ENCODE measurements at regions not wholly inside any gene's neighbourhood (a gene's known extent, or its start where the extent isn't known, plus 50 kb on each side); places are given as distances from the start of the nearest gene placed in this dataset.
"Not testable (repeated sequence)": the region's sequence is repeated elsewhere in the genome, so short reads cannot be mapped to it uniquely, and the experiment has no call there.

- Mint-ChIP-seq H3K4me1 (ENCODE audit: low read depth) (no peaks in the 10 kb centered on the region), H3K27me3 (ENCODE audit: low read depth) (no peaks in the 10 kb centered on the region), H3K4me3 (no peak overlapping the region), H3K9me3 (no peaks in the 10 kb centered on the region), H3K36me3 (ENCODE audit: insufficient read depth) (no peaks in the 10 kb centered on the region)
- DNase-seq (no peak), ATAC-seq (no peak)
Measured at GRCh38 chr7:82669141-82669540, 225.6 kb upstream of the CACNA2D1 start.

GRCh38 chr7:82668676-82669075 is 225.1 kb upstream of the CACNA2D1 start:
- Mint-ChIP-seq H3K27me3 (ENCODE audit: low read depth) (no peaks in the 10 kb centered on the region), H3K4me3 (no peak overlapping the region), H3K4me1 (ENCODE audit: low read depth) (no peaks in the 10 kb centered on the region), H3K9me3 (no peaks in the 10 kb centered on the region), H3K36me3 (ENCODE audit: insufficient read depth) (no peaks in the 10 kb centered on the region)
- no peak for DNase-seq
- ATAC-seq, result no peak

- ATAC-seq, result no peak
- no peaks in the 10 kb centered on the region for H3K27me3 Mint-ChIP-seq (ENCODE audit: low read depth)
- no peaks in the 10 kb centered on the region for H3K36me3 Mint-ChIP-seq (ENCODE audit: insufficient read depth)
- no peak overlapping the region for H3K4me3 Mint-ChIP-seq
- H3K4me1 Mint-ChIP-seq (ENCODE audit: low read depth), result no peaks in the 10 kb centered on the region
- DNase-seq, result no peak
- no peaks in the 10 kb centered on the region for H3K9me3 Mint-ChIP-seq
Measured at GRCh38 chr7:82665966-82666507, 222.5 kb upstream of the CACNA2D1 start.

- no peaks in the 10 kb centered on the region for H3K36me3 Mint-ChIP-seq (ENCODE audit: insufficient read depth)
- no peaks in the 10 kb centered on the region for H3K27me3 Mint-ChIP-seq (ENCODE audit: low read depth)
- H3K9me3 Mint-ChIP-seq, result peaks cover 13% of the 10 kb centered on the region
- DNase-seq, result no peak
- H3K4me3 Mint-ChIP-seq, result no peak overlapping the region
- H3K4me1 Mint-ChIP-seq (ENCODE audit: low read depth), result no peaks in the 10 kb centered on the region
- ATAC-seq, result no peak
Measured at GRCh38 chr7:82655965-82656364, 212.4 kb upstream of the CACNA2D1 start.

GRCh38 chr7:82650095-82650494 is 206.5 kb upstream of the CACNA2D1 start:
- not testable (repeated sequence) for H3K27me3 Mint-ChIP-seq (ENCODE audit: low read depth); H3K4me3 Mint-ChIP-seq; H3K9me3 Mint-ChIP-seq; DNase-seq; ATAC-seq; H3K4me1 Mint-ChIP-seq (ENCODE audit: low read depth); H3K36me3 Mint-ChIP-seq (ENCODE audit: insufficient read depth)

GRCh38 chr7:82633592-82633991 is 190.0 kb upstream of the CACNA2D1 start:
- Mint-ChIP-seq H3K4me3 (no peak overlapping the region), H3K27me3 (ENCODE audit: low read depth) (no peaks in the 10 kb centered on the region), H3K36me3 (ENCODE audit: insufficient read depth) (no peaks in the 10 kb centered on the region), H3K9me3 (no peaks in the 10 kb centered on the region), H3K4me1 (ENCODE audit: low read depth) (no peaks in the 10 kb centered on the region)
- ATAC-seq (no peak), DNase-seq (no peak)

- ATAC-seq (no peak), DNase-seq (no peak)
- H3K4me3 Mint-ChIP-seq, result no peak overlapping the region
- no peaks in the 10 kb centered on the region for H3K9me3 Mint-ChIP-seq
- no peaks in the 10 kb centered on the region for H3K27me3 Mint-ChIP-seq (ENCODE audit: low read depth)
- H3K36me3 Mint-ChIP-seq (ENCODE audit: insufficient read depth), result no peaks in the 10 kb centered on the region
- no peaks in the 10 kb centered on the region for H3K4me1 Mint-ChIP-seq (ENCODE audit: low read depth)
Measured at GRCh38 chr7:82631998-82632397, 188.4 kb upstream of the CACNA2D1 start.

GRCh38 chr7:82629583-82629982 is 186.0 kb upstream of the CACNA2D1 start:
- Mint-ChIP-seq H3K9me3 (no peaks in the 10 kb centered on the region), H3K27me3 (ENCODE audit: low read depth) (no peaks in the 10 kb centered on the region), H3K4me3 (no peak overlapping the region), H3K36me3 (ENCODE audit: insufficient read depth) (no peaks in the 10 kb centered on the region), H3K4me1 (ENCODE audit: low read depth) (no peaks in the 10 kb centered on the region)
- DNase-seq, result no peak
- ATAC-seq, result no peak

- peaks cover 4% of the 10 kb centered on the region for H3K9me3 Mint-ChIP-seq
- H3K4me1 Mint-ChIP-seq (ENCODE audit: low read depth), result no peaks in the 10 kb centered on the region
- no peak overlapping the region for H3K4me3 Mint-ChIP-seq
Measured at GRCh38 chr7:82625377-82625776, 181.8 kb upstream of the CACNA2D1 start.

GRCh38 chr7:82624965-82625364 is 181.4 kb upstream of the CACNA2D1 start:
- H3K27me3 Mint-ChIP-seq (ENCODE audit: low read depth), result no peaks in the 10 kb centered on the region
- no peak overlapping the region for H3K4me3 Mint-ChIP-seq
- H3K9me3 Mint-ChIP-seq, result peaks cover 7% of the 10 kb centered on the region
- H3K36me3 Mint-ChIP-seq (ENCODE audit: insufficient read depth), result no peaks in the 10 kb centered on the region
- ATAC-seq (no peak), DNase-seq (no peak)
- H3K4me1 Mint-ChIP-seq (ENCODE audit: low read depth), result no peaks in the 10 kb centered on the region

More at GRCh38 chr7:82625377-82625776, 181.8 kb upstream of the CACNA2D1 start:
- ATAC-seq (no peak), DNase-seq (no peak)
- Mint-ChIP-seq H3K27me3 (ENCODE audit: low read depth) (no peaks in the 10 kb centered on the region), H3K36me3 (ENCODE audit: insufficient read depth) (no peaks in the 10 kb centered on the region)

- no peak for DNase-seq
- H3K4me1 Mint-ChIP-seq (ENCODE audit: low read depth), result no peaks in the 10 kb centered on the region
- no peak for ATAC-seq
- H3K36me3 Mint-ChIP-seq (ENCODE audit: insufficient read depth), result no peaks in the 10 kb centered on the region
- no peaks in the 10 kb centered on the region for H3K27me3 Mint-ChIP-seq (ENCODE audit: low read depth)
- peaks cover 8% of the 10 kb centered on the region for H3K9me3 Mint-ChIP-seq
- no peak overlapping the region for H3K4me3 Mint-ChIP-seq
Measured at GRCh38 chr7:82624337-82624736, 180.8 kb upstream of the CACNA2D1 start.

GRCh38 chr7:82623812-82624211 is 180.2 kb upstream of the CACNA2D1 start:
- H3K4me1 Mint-ChIP-seq (ENCODE audit: low read depth), result no peaks in the 10 kb centered on the region
- H3K27me3 Mint-ChIP-seq (ENCODE audit: low read depth), result no peaks in the 10 kb centered on the region
- H3K36me3 Mint-ChIP-seq (ENCODE audit: insufficient read depth), result no peaks in the 10 kb centered on the region
- no peak for DNase-seq
- ATAC-seq, result no peak
- H3K4me3 Mint-ChIP-seq, result no peak overlapping the region
- peaks cover 8% of the 10 kb centered on the region for H3K9me3 Mint-ChIP-seq

- Mint-ChIP-seq H3K27me3 (ENCODE audit: low read depth) (no peaks in the 10 kb centered on the region), H3K4me3 (no peak overlapping the region), H3K4me1 (ENCODE audit: low read depth) (no peaks in the 10 kb centered on the region), H3K9me3 (peaks cover 18% of the 10 kb centered on the region), H3K36me3 (ENCODE audit: insufficient read depth) (no peaks in the 10 kb centered on the region)
- ATAC-seq, result no peak
- DNase-seq, result no peak
Measured at GRCh38 chr7:82617156-82617555, 173.6 kb upstream of the CACNA2D1 start.

- DNase-seq, result no peak
- Mint-ChIP-seq H3K4me1 (ENCODE audit: low read depth) (no peaks in the 10 kb centered on the region), H3K36me3 (ENCODE audit: insufficient read depth) (no peaks in the 10 kb centered on the region), H3K27me3 (ENCODE audit: low read depth) (no peaks in the 10 kb centered on the region), H3K9me3 (peaks cover 17% of the 10 kb centered on the region), H3K4me3 (no peak overlapping the region)
- ATAC-seq, result no peak
Measured at GRCh38 chr7:82616059-82616728, 172.6 kb upstream of the CACNA2D1 start.

GRCh38 chr7:82615527-82615926 is 171.9 kb upstream of the CACNA2D1 start:
- Mint-ChIP-seq H3K4me3 (no peak overlapping the region), H3K27me3 (ENCODE audit: low read depth) (no peaks in the 10 kb centered on the region), H3K36me3 (ENCODE audit: insufficient read depth) (no peaks in the 10 kb centered on the region), H3K9me3 (peaks cover 14% of the 10 kb centered on the region), H3K4me1 (ENCODE audit: low read depth) (no peaks in the 10 kb centered on the region)
- DNase-seq, result no peak
- ATAC-seq, result no peak
